GM19452 (cell line): ENCODE measurements at regions not wholly inside any gene's neighbourhood (a gene's known extent, or its start where the extent isn't known, plus 50 kb on each side); places are given as distances from the start of the nearest gene placed in this dataset.
"Not testable (repeated sequence)": the region's sequence is repeated elsewhere in the genome, so short reads cannot be mapped to it uniquely, and the experiment has no call there.

Experiments
- ATAC-seq: cut with Tn5 transposase; IDR thresholded peaks from one replicate; pipeline ENCODE4 v1.9.1; 2021; ENCODE audit not compliant: unreplicated experiment

GRCh38 chr9:75197561-75197960, 109.2 kb downstream of the OSTF1 start:
- no peak for ATAC-seq

DNA sequence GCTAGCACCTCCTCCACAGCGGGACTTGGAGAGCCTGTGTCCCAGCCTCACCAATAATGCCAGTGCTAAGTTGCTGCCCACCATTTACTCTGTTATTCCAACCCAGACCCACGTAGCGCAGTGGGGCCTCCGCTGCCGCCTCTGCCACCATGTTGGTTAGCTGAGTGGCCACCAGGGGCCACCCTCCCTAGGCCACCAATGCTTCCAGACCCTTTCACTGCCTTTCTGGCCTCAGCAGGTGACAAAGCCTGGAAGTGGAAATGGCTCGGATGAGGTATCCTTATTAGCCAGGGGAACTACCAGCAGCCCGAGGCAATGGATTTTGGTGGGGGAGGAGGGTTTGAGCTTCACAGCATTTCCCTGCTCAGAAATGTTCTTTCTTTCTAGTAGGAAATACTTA, 110.1 kb downstream of the OSTF1 start:
- ATAC-seq, result no peak

GRCh38 chr9:75200892-75201470, 112.7 kb downstream of the OSTF1 start:
- no peak for ATAC-seq

DNA sequence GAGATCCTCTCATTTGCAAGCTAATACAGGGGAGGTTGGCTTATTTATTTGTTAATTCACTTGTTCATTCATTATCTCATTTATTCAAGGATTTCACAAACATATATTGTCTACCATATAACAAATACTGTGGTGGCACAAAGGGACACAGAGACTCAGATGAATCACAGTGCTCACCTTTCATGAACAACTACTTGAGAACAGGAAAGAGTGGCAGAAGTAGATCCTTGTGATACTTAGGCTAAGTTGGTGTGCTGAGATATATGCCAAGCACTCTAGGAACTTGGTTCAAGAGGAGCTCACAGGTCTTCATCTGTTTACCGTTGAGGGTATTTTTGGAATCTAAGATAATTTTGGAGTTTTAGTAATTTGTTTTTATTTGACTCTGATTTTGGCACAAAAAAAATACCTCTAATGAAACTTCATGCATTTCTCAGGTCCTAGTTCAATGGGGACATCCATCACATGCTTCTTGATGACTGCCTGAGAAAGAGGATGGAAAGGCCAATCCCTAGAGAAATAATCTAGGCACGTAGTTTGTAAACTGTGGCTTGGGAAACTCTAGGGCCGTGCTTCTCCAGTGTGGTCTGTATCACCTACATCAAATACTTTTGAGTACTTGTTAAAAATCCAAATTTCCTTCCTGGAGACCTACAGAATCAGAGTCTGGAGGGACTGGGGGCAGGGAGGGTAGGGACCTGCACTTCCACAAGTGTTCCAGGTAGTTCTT, 113.3 kb downstream of the OSTF1 start:
- ATAC-seq, result no peak

DNA sequence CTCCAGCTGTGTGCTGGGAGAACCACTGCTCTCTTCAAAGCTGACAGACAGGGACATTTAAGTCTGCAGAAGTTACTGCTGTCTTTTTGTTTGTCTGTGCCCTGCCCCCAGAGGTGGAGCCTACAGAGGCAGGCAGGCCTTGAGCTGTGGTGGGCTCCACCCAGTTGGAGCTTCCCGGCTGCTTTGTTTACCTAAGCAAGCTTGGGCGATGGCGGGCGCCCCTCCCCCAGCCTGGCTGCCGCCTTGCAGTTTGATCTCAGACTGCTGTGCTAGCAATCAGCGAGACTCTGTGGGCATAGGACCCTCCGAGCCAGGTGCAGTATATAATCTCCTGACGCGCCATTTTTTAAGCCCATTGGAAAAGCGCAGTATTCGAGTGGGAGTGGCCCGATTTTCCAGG, 119.7 kb downstream of the OSTF1 start:
- ATAC-seq, result not testable (repeated sequence)

DNA sequence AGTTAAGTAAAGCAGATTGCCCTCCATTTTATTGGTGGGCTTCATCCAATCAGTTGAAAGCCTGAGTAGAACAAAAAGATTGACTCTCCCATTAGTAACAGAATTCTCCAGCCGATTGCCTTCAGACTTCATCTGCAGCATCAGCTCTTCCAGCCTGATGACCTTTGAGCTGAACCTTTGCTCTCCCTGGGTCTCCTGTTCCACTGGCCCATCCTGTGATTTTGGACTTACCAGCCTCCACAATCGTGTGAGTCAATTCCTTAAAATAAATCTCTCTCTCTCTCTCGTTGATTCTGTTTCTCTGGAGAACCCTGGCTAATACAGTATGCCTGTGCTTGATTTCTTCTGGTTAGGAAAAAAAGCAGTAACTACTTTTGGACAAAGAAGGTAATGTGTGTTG, 121.9 kb downstream of the OSTF1 start:
- no peak for ATAC-seq

DNA sequence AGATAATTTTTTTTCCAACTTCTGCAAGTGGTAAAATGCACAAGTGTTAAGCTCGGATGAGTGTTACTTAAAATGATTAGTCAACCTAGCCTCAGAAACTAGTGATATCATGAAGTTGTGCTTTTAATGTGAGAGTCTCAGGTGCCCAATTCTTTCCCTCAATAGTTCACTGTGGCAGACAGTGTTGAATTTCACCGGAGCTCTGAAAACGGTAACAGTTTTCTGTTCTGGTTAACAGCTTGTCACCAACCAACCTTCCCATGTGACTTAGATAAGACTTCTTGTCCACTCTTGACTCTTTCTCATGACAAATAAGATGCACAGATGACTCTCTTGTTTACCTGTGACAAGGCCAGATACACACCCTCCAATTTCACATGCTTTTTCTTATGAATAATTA, 125.5 kb downstream of the OSTF1 start:
- no peak for ATAC-seq

- ATAC-seq, result no peak
These were observed 138.3 kb downstream of the OSTF1 start for GRCh38 chr9:75226403-75227139.

DNA sequence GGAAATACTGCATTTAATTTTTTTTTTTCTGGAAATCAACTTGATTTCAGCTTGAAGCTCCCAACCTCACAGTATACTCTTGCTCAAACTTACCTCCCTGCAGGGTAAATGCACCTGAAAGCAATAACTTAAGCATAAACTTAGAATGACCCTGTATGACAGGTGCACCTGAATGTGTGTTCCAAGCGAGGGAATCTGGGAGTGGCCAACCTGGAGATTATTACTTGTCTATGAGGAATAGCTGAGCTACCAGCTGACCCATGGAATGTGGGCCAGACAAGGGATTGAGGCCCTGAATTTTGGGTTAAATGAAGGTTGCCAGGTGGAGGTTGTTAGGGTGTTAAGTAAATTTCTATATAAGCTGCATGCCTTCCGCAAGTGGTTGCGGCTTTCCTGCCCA, 140.6 kb downstream of the OSTF1 start:
- ATAC-seq, result no peak

DNA sequence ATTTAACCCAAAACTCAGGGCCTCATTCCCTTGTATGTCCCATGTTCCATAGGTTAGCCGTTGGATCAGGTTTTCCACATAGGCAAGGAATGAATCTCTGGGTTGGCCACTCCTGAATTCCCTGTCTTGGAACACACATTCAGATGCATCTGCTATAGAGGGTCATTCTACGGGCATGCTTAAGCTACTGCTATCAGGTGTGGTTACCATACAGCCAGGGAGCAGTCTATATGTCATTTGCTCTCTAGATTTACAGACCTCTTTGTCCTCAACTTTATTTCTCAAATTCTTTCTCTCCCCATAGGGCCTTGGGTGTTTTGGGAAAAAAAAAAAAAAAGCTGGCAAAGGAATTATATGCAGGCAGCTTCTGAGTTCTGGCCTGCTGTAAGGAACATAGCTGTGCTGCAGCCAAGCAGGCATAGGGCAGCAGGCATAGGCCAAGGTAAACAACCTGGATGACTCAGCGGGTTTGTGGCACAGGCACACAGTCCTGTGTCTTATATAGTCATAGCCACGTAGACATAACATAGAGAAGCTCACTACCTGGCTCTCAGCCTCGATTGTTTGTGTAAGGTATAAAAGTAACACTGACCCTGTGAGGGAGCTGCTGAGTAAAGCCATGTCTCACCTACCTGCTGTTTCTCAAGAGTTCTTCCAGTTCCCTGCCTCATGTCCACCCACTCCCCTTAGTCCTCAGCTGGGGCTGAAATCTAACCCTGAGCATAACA, 141.5 kb downstream of the OSTF1 start:
- no peak for ATAC-seq

- ATAC-seq, result no peak
These were observed 142.2 kb downstream of the OSTF1 start for GRCh38 chr9:75230469-75230868.

DNA sequence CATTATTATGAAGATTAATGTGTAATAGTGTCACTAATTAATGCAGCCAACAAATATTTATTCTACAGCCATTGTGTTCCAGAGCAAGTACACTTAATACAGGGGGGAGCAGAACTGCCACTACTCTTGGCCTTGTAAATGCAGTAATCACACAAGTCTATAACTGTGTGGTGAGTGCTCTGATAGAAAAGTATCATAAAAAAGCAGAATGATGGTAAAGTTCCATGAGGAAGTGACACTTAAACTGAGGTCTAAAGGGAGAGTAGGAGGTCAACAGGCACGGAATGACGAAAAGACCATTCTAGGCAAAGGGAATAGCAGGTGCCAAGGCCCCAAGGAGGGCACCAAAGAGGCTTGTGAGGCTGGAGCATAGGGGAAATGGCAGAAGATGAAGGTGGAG, 142.9 kb downstream of the OSTF1 start:
- no peak for ATAC-seq

- ATAC-seq, result no peak
These were observed 144.7 kb downstream of the OSTF1 start for GRCh38 chr9:75233011-75233410.

DNA sequence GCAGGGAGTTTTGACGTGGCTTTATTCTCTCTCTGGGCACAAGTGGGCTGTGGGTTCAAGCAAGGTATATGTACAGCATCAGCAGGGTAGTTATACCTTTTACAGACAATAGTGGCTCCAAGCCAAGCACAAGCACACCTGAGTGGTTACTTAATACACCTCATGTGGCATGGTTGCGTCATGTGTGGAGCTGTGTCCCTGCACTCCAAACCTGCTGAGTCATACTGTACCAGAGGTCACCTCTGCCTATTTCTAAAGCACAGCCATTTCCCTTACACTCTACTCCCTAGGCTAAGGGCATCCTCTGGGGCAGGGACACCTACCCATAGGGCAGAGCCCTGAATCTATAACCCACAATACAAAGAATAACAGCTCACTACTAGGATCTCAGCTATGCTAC, 147.3 kb downstream of the OSTF1 start:
- ATAC-seq, result no peak

- ATAC-seq, result peak; percentile 91
These were observed 150.1 kb downstream of the OSTF1 start for GRCh38 chr9:75238311-75238976.

DNA sequence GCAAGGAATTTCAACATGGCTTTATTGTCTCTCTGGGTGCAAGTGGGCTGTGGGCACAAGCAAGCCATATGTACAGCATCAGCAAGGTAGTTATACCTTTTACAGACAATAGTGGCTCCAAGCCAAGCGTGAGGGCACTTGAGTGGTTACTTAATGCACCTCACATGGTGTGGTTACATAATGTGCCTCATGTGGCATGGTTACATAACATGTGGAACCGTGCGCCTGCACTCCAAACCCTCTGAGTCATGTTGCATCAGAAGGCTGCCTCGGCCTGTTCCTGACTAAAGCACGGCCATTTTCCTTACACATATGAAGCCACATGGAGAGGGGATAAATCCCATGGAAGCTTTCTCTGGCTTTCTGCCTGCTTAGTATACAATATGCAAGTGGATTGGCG, 150.9 kb downstream of the OSTF1 start:
- no peak for ATAC-seq

- no peak for ATAC-seq
These were observed 154.1 kb downstream of the OSTF1 start for GRCh38 chr9:75242426-75242825.

DNA sequence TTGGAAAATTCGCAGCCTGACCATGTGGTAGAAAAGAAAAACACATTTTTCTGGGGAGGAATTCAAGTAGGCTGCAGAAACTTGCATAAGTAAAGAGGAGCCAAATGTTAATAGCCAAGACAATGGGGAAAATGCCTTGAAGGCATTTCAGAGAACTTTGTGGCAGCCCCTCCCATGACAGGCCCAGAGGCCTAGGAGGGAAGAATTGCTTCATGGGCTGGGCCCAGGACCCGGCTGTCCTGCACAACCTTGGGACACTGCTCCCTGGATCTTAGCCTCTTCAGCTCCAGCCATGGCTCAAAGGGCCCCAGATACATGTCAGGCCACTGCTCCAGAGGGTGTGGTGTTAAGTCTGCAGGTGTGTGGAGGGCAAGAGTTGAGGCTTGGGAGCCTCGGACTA, 158.6 kb downstream of the OSTF1 start:
- no peak for ATAC-seq

DNA sequence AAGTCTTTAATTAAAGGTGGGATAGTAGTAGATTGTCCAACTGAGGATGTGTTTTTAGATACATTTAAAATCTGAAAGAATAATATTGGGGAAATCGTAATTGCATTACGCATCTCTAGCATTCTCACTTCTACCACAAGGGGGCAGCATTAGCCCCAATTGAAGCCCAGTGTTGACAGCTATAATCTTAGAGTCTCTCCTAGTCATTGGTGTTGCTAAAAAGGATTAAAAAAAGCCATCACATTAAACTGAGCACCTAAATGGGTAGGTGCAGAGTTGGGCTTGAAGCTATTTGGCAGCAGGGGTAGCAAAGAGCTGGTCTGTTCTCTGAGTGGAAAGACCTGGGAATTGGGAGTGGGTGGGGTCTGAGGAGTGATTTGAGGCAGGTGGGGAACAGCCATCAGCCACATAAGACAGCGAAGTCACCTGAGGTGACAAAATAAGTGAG, 177.2 kb downstream of the OSTF1 start:
- ATAC-seq, result peak; percentile 76

DNA sequence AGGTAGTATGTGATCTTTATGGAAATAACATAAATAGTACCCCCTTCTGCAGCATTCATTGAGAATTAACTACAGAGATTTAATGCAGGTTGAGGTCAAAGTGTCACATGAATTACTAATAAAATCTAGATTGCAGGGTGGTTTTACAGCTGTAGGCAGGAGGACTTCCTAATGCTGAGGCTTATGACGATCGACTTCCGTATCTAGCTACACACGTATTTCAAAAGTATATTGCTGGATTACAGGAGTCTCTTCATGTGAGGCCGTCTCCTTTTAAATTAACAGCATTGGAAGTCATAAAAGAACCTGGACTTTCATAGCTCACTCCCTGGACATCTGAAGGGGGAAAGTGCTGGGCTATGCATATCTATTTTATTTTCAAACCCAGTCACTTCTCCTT, 180.9 kb downstream of the OSTF1 start:
- ATAC-seq, result no peak

DNA sequence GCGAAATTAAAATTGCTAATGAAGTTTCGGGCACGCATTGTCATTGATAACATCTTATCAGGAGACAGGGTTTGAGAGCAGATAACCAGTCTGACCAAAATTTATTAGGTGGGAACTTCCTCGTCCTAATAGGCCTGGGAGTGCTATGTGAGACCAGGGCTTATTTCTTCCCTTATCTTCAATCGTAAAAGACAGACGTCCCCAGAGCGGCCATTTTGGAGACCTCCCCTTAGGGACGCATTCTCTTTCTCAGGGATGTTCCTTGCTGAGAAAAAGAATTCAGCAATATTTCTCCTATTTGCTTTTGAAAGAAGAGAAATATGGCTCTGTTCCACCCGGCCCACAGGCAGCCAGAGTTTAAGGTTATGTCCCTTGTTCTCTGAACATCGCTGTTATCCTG, 184.7 kb downstream of the OSTF1 start:
- ATAC-seq, result not testable (repeated sequence)
